Ovary (tissue), 7 donors: ENCODE measurements at regions not wholly inside any gene's neighbourhood (a gene's known extent, or its start where the extent isn't known, plus 50 kb on each side); places are given as distances from the start of the nearest gene placed in this dataset.
"Not testable (repeated sequence)": the region's sequence is repeated elsewhere in the genome, so short reads cannot be mapped to it uniquely, and the experiment has no call there.

Source experiments
- DNase-seq, 5 donors: peaks; one replicate each; pipeline ENCODE4 v3.0.0-alpha.2; 2019 to 2020
- H3K27ac ChIP-seq, 2 donors: fragments of 200-600 bp; one replicate each; pipeline versions ENCODE4 v1.5.1 to v1.8.0; 2019 to 2022
- H3K27me3 ChIP-seq: fragments of 200-600 bp; one replicate; pipeline ENCODE4 v1.8.0; 2022
- H3K36me3 ChIP-seq: fragments of 200-600 bp; sonication (generic); one replicate; pipeline ENCODE4 v1.5.1; 2019
- H3K4me1 ChIP-seq: one replicate; pipeline ENCODE4 v1.8.1; 2013; ENCODE audit warnings: mild to moderate bottlenecking, moderate library complexity; ENCODE audit not compliant: insufficient read depth
- H3K4me3 ChIP-seq: fragments of 200-600 bp; sonication (generic); one replicate; pipeline ENCODE4 v1.5.1; 2017
- H3K9me3 ChIP-seq, 2 donors: fragments of 200-600 bp in 1 of 2; sonication (generic) in 1 of 2; one replicate each; pipeline versions ENCODE4 v1.5.1 to v1.8.1; 2013 to 2019; ENCODE audit warnings: mild to moderate bottlenecking in 1 of 2, moderate library complexity in 1 of 2
- WGBS, 3 donors: extraction: QIAGEN DNeasy Blood & Tissue Kit in 1 of 3; methylation state at CpG; one replicate each; pipeline versions ENCODE4 v1.1.5 to v1.1.7; 2013 to 2017; 5-methylcytosine and 5-hydroxymethylcytosine counted together
- intact Hi-C, 4 donors: fragments of 100-400 bp; cut with DNase I; formaldehyde crosslinking; loops; one replicate each; pipeline versions ENCODE4 v1.11.0 to v1.15.1; 2022 to 2023
- donor health status: DM: no; HTN: no; CAD: no; lungs with moderate emphysema.
- donor health status: DM: no; HTN: no; CAD: no.
- donor health status: Bipolar disorder and iron deficiency.
- donor health status: DM: no; HTN: no; CAD: no.
- donor health status: DM: yes; HTN: yes; CAD: no.

- H3K27ac ChIP-seq, H3K27me3 ChIP-seq, H3K36me3 ChIP-seq, H3K4me1 ChIP-seq, DNase-seq, H3K9me3 ChIP-seq, H3K4me3 ChIP-seq, intact Hi-C loops: not testable (repeated sequence)
- WGBS, 3 donors, result 44 to 62% (median 52%) methylated on average over 18 to 19 of the region's 20 CpGs
Measured at GRCh38 chr9:65566018-65566417, 109.7 kb upstream of the ZNG1E start.

- 56 to 60% methylated on average over 5 of the region's 15 CpGs; no CpG with 5 or more reads in 1 of the 3 donors for WGBS, 3 donors
- H3K27me3 ChIP-seq, DNase-seq, H3K9me3 ChIP-seq, H3K36me3 ChIP-seq, H3K4me1 ChIP-seq, H3K27ac ChIP-seq, H3K4me3 ChIP-seq, intact Hi-C loops: not testable (repeated sequence)
Measured at GRCh38 chr9:65519018-65519417, 156.7 kb upstream of the ZNG1E start.

GRCh38 chr9:65514465-65514864 is 161.3 kb upstream of the ZNG1E start:
- H3K9me3 ChIP-seq, DNase-seq, H3K27ac ChIP-seq, intact Hi-C loops, H3K36me3 ChIP-seq, H3K4me1 ChIP-seq, H3K27me3 ChIP-seq, H3K4me3 ChIP-seq: not testable (repeated sequence)
- 84 to 89% (median 89%) methylated on average over 12 of the region's 12 CpGs for WGBS, 3 donors

GRCh38 chr9:65507897-65508296 is 167.8 kb upstream of the ZNG1E start:
- DNase-seq, H3K27me3 ChIP-seq, intact Hi-C loops, H3K27ac ChIP-seq, H3K9me3 ChIP-seq, H3K4me3 ChIP-seq, H3K4me1 ChIP-seq, H3K36me3 ChIP-seq: not testable (repeated sequence)

- H3K4me3 ChIP-seq, H3K27me3 ChIP-seq, intact Hi-C loops, H3K9me3 ChIP-seq, H3K27ac ChIP-seq, DNase-seq, H3K36me3 ChIP-seq, H3K4me1 ChIP-seq: not testable (repeated sequence)
- 68 to 81% (median 73%) methylated on average over 5 to 6 of the region's 7 CpGs for WGBS, 3 donors
Measured at GRCh38 chr9:65504686-65505085, 171.0 kb upstream of the ZNG1E start.

- H3K27me3 ChIP-seq, H3K9me3 ChIP-seq, H3K4me1 ChIP-seq, intact Hi-C loops, H3K36me3 ChIP-seq, H3K4me3 ChIP-seq, H3K27ac ChIP-seq, DNase-seq: not testable (repeated sequence)
- 89 to 91% (median 91%) methylated on average over 15 to 16 of the region's 16 CpGs for WGBS, 3 donors
Measured at GRCh38 chr9:65503696-65504095, 172.0 kb upstream of the ZNG1E start.

GRCh38 chr9:65482890-65483289 is 192.8 kb upstream of the ZNG1E start:
- intact Hi-C loops, H3K27ac ChIP-seq, DNase-seq, H3K4me1 ChIP-seq, H3K36me3 ChIP-seq, H3K4me3 ChIP-seq, H3K27me3 ChIP-seq, H3K9me3 ChIP-seq: not testable (repeated sequence)
- WGBS, 3 donors, result 76 to 82% (median 78%) methylated on average over 13 of the region's 13 CpGs

GRCh38 chr9:65481291-65481690 is 194.4 kb upstream of the ZNG1E start:
- 76 to 85% (median 77%) methylated on average over 10 of the region's 10 CpGs for WGBS, 3 donors
- H3K27ac ChIP-seq, H3K4me3 ChIP-seq, H3K4me1 ChIP-seq, H3K27me3 ChIP-seq, DNase-seq, H3K36me3 ChIP-seq, intact Hi-C loops, H3K9me3 ChIP-seq: not testable (repeated sequence)

GRCh38 chr9:65474891-65475290 is 189.9 kb upstream of the FOXD4L5 start:
- H3K4me1 ChIP-seq, H3K27me3 ChIP-seq, H3K9me3 ChIP-seq, H3K27ac ChIP-seq, intact Hi-C loops, DNase-seq, H3K4me3 ChIP-seq, H3K36me3 ChIP-seq: not testable (repeated sequence)
- 73 to 79% (median 78%) methylated on average over 6 to 7 of the region's 7 CpGs for WGBS, 3 donors

GRCh38 chr9:65473059-65473822 is 188.2 kb upstream of the FOXD4L5 start:
- H3K9me3 ChIP-seq, DNase-seq, intact Hi-C loops, H3K4me3 ChIP-seq, H3K27me3 ChIP-seq, H3K27ac ChIP-seq, H3K36me3 ChIP-seq, H3K4me1 ChIP-seq: not testable (repeated sequence)
- 52 to 62% (median 55%) methylated on average over 10 of the region's 10 CpGs for WGBS, 3 donors

GRCh38 chr9:65471106-65471505 is 186.1 kb upstream of the FOXD4L5 start:
- DNase-seq, H3K36me3 ChIP-seq, H3K9me3 ChIP-seq, intact Hi-C loops, H3K27ac ChIP-seq, H3K4me1 ChIP-seq, H3K27me3 ChIP-seq, H3K4me3 ChIP-seq: not testable (repeated sequence)
- WGBS, 3 donors, result 76 to 84% (median 83%) methylated on average over 7 of the region's 7 CpGs

GRCh38 chr9:65466911-65467734 is 182.1 kb upstream of the FOXD4L5 start:
- WGBS, 3 donors, result 90 to 91% (median 91%) methylated on average over 54 of the region's 55 CpGs
- H3K4me1 ChIP-seq, DNase-seq, H3K9me3 ChIP-seq, H3K36me3 ChIP-seq, H3K4me3 ChIP-seq, intact Hi-C loops, H3K27me3 ChIP-seq, H3K27ac ChIP-seq: not testable (repeated sequence)
